SK-N-MC (cell line): ENCODE measurements at regions not wholly inside any gene's neighbourhood (a gene's known extent, or its start where the extent isn't known, plus 50 kb on each side); places are given as distances from the start of the nearest gene placed in this dataset.

ENCODE experiments used
- EZH2 ChIP-seq: fragments of 200-600 bp; sonication (generic); IDR thresholded peaks from one replicate; pipeline ENCODE4 v1.6.1; 2017; ENCODE audit warnings: antibody characterized with exemption
- FOXP2 ChIP-seq: optimal IDR thresholded peaks from 2 replicates; pipeline ENCODE3; 2011; ENCODE audit warnings: mild to moderate bottlenecking, moderate library complexity; ENCODE audit not compliant: insufficient read depth; ENCODE audit errors: extremely low read length, control extremely low read depth
- POLR2AphosphoS5 ChIP-seq: IDR thresholded peaks from 2 replicates; pipeline ENCODE4 v1.6.1; 2012; ENCODE audit warnings: mild to moderate bottlenecking, low read depth, low read length, borderline replicate concordance

DNA sequence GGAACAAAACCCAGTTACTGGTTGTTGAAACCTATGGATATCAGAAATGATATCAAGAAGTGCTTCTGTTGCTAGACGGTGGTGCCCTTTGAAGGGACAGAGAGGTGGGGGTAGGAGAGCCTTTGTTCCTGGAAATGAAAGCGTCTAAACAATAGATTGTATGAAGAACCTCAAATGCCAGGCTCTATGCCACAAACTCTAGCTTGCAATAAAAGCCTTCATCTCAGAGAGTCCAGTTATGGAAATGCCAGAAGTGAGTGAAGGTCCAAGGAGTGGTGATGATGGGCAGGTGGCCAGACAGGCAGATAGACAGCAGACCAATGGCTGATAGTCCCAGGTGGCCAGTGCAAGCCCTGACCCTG lies 414.1 kb upstream of the PROX1 start:
- TF ChIP-seq POLR2AphosphoS5 (no peak), EZH2 (no peak), FOXP2 (no peak)
